GM23338 (cell line): ENCODE measurements at regions not wholly inside any gene's neighbourhood (a gene's known extent, or its start where the extent isn't known, plus 50 kb on each side); places are given as distances from the start of the nearest gene placed in this dataset.

Source experiments
- ATAC-seq: fragments of 200-7000 bp; cut with Tn5 transposase; 3 replicates; pipeline ENCODE4 v1.9.1; 2020
- DNase-seq: peaks from one replicate; pipeline ENCODE4 v3.0.0-alpha.2; 2015; ENCODE audit warnings: low spot score
- H2AFZ ChIP-seq: fragments of 200-600 bp; sonication (generic); 2 replicates; pipeline ENCODE4 v1.8.0; 2016; ENCODE audit warnings: antibody characterized with exemption, mild to moderate bottlenecking, moderate library complexity
- H3F3A ChIP-seq: fragments of 200-600 bp; sonication (generic); replicated peaks from 2 replicates; pipeline ENCODE4 v1.8.0; 2017; ENCODE audit warnings: antibody characterized with exemption, mixed run types, low read depth
- H3K27ac ChIP-seq: fragments of 200-600 bp; sonication (generic); 2 replicates; pipeline ENCODE4 v1.6.1; 2016; ENCODE audit warnings: low read depth
- H3K27me3 ChIP-seq: fragments of 200-600 bp; sonication (generic); 2 replicates; pipeline ENCODE4 v1.8.0; 2016; ENCODE audit warnings: mild to moderate bottlenecking, mixed run types, moderate library complexity; ENCODE audit not compliant: insufficient read depth
- H3K36me3 ChIP-seq: fragments of 200-600 bp; sonication (generic); 2 replicates; pipeline ENCODE4 v1.8.0; 2016; ENCODE audit warnings: mild to moderate bottlenecking; ENCODE audit not compliant: insufficient read depth
- H3K4me1 ChIP-seq: fragments of 200-600 bp; sonication (generic); 2 replicates; pipeline ENCODE4 v1.8.0; 2016; ENCODE audit warnings: mild to moderate bottlenecking, moderate library complexity; ENCODE audit not compliant: insufficient read depth
- H3K4me2 ChIP-seq: fragments of 200-600 bp; sonication (generic); 2 replicates; pipeline ENCODE4 v1.7.1; 2017; ENCODE audit warnings: mixed run types
- H3K4me3 ChIP-seq: fragments of 200-600 bp; sonication (generic); 2 replicates; pipeline ENCODE4 v1.6.1; 2016; ENCODE audit warnings: mixed run types
- H3K79me2 ChIP-seq: fragments of 200-600 bp; sonication (generic); replicated peaks from 2 replicates; pipeline ENCODE4 v1.8.0; 2017; ENCODE audit warnings: mild to moderate bottlenecking; ENCODE audit not compliant: insufficient read depth
- H3K9me2 ChIP-seq: fragments of 200-600 bp; sonication (generic); 2 replicates; pipeline ENCODE4 v1.8.0; 2017; ENCODE audit not compliant: insufficient read depth
- H4K20me1 ChIP-seq: fragments of 200-600 bp; sonication (generic); replicated peaks from 2 replicates; pipeline ENCODE4 v1.8.0; 2017; ENCODE audit warnings: mild to moderate bottlenecking; ENCODE audit not compliant: insufficient read depth
- H3K27ac Mint-ChIP-seq: 2 replicates; pipeline ENCODE4 v1.8.0; 2020; ENCODE audit warnings: inconsistent platforms, mild to moderate bottlenecking, moderate library complexity, mixed read lengths
- H3K27me3 Mint-ChIP-seq: 3 replicates; pipeline ENCODE4 v1.8.0; 2022; ENCODE audit warnings: low read depth, mild to moderate bottlenecking, moderate library complexity, mixed read lengths, inconsistent platforms; ENCODE audit not compliant: insufficient read depth, poor library complexity
- H3K36me3 Mint-ChIP-seq: 3 replicates; pipeline ENCODE4 v1.8.0; 2021; ENCODE audit warnings: low read depth, mild to moderate bottlenecking, inconsistent platforms, moderate library complexity, mixed read lengths
- H3K4me1 Mint-ChIP-seq: 3 replicates; pipeline ENCODE4 v1.8.0; 2020; ENCODE audit warnings: mild to moderate bottlenecking, inconsistent platforms, mixed read lengths
- H3K4me3 Mint-ChIP-seq: 3 replicates; pipeline ENCODE4 v1.8.0; 2021; ENCODE audit warnings: moderate library complexity, mild to moderate bottlenecking, inconsistent platforms, mixed read lengths
- H3K9me3 Mint-ChIP-seq: 3 replicates; pipeline ENCODE4 v1.8.0; 2020; ENCODE audit warnings: moderate library complexity, mild to moderate bottlenecking, inconsistent platforms, mixed read lengths
- CREB1 ChIP-seq: fragments of 250-450 bp; sonication (Bioruptor Pico); IDR thresholded peaks from 2 replicates; pipeline ENCODE4 v1.5.0; 2020; ENCODE audit warnings: low read depth, mild to moderate bottlenecking, moderate library complexity
- EZH2 ChIP-seq: fragments of 200-600 bp; sonication (generic); IDR thresholded peaks from one replicate; pipeline ENCODE4 v1.8.0; 2017; ENCODE audit warnings: antibody characterized with exemption, mild to moderate bottlenecking, low read depth; ENCODE audit not compliant: unreplicated experiment
- EZH2phosphoT487 ChIP-seq: fragments of 200-600 bp; sonication (generic); IDR thresholded peaks from one replicate; pipeline ENCODE4 v1.8.1; 2018; ENCODE audit warnings: antibody characterized with exemption; ENCODE audit not compliant: unreplicated experiment
- JUNB ChIP-seq: IDR thresholded peaks from one replicate; pipeline ENCODE4 v1.6.1; 2016; ENCODE audit warnings: antibody characterized with exemption; ENCODE audit not compliant: unreplicated experiment
- STAT1 ChIP-seq: IDR thresholded peaks from one replicate; pipeline ENCODE4 v1.6.1; 2016; ENCODE audit warnings: antibody characterized with exemption; ENCODE audit not compliant: unreplicated experiment
- ZNF114 ChIP-seq: fragments of 250-450 bp; sonication (Bioruptor Pico); IDR thresholded peaks from 2 replicates; pipeline ENCODE4 v1.5.0; 2020; ENCODE audit warnings: mild to moderate bottlenecking, moderate library complexity
- TF ChIP-seq, protein P1 (sequence below): fragments of 250-450 bp; sonication (Bioruptor Pico); IDR thresholded peaks from 2 replicates; pipeline ENCODE4 v1.5.0; 2020; ENCODE audit warnings: mild to moderate bottlenecking, moderate library complexity
- TF ChIP-seq, protein P2 (sequence below): IDR thresholded peaks from 2 replicates; pipeline ENCODE4 v1.6.1; 2016; ENCODE audit warnings: antibody characterized with exemption
- TF ChIP-seq, protein P3 (sequence below), 2 experiments: fragments of 200-600 bp in 1 of 2; sonication (generic) in 1 of 2; conservative IDR thresholded peaks; 2 replicates each; pipeline versions ENCODE4 v1.5.1 to v1.6.1; 2016 to 2017; ENCODE audit warnings: antibody characterized with exemption in 2 of 2, low read depth in 2 of 2, mild to moderate bottlenecking in 2 of 2, moderate library complexity in 1 of 2

DNA sequence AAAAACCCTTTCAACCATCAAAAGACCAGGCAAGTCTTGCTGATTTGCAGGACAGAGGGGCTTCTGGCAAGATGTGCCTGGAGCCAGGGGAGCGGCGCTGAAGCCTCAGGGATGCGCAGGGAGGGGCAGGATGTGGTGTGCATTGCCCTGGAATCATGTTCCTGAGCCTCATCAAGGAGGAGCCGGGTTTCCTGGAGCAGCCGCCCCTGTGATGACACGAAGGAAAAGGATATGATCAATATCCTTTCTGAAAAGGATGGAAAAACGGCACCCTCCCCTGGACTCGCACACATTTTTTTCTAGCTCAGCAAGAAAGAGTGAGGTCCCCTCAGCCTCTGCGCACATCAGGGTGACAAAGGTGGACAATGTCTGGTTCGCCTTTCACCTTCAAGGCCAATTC lies 173.1 kb upstream of the SSTR4 start (continued):
- TF ChIP-seq STAT1 = no peak
- TF ChIP-seq, protein P1, sequence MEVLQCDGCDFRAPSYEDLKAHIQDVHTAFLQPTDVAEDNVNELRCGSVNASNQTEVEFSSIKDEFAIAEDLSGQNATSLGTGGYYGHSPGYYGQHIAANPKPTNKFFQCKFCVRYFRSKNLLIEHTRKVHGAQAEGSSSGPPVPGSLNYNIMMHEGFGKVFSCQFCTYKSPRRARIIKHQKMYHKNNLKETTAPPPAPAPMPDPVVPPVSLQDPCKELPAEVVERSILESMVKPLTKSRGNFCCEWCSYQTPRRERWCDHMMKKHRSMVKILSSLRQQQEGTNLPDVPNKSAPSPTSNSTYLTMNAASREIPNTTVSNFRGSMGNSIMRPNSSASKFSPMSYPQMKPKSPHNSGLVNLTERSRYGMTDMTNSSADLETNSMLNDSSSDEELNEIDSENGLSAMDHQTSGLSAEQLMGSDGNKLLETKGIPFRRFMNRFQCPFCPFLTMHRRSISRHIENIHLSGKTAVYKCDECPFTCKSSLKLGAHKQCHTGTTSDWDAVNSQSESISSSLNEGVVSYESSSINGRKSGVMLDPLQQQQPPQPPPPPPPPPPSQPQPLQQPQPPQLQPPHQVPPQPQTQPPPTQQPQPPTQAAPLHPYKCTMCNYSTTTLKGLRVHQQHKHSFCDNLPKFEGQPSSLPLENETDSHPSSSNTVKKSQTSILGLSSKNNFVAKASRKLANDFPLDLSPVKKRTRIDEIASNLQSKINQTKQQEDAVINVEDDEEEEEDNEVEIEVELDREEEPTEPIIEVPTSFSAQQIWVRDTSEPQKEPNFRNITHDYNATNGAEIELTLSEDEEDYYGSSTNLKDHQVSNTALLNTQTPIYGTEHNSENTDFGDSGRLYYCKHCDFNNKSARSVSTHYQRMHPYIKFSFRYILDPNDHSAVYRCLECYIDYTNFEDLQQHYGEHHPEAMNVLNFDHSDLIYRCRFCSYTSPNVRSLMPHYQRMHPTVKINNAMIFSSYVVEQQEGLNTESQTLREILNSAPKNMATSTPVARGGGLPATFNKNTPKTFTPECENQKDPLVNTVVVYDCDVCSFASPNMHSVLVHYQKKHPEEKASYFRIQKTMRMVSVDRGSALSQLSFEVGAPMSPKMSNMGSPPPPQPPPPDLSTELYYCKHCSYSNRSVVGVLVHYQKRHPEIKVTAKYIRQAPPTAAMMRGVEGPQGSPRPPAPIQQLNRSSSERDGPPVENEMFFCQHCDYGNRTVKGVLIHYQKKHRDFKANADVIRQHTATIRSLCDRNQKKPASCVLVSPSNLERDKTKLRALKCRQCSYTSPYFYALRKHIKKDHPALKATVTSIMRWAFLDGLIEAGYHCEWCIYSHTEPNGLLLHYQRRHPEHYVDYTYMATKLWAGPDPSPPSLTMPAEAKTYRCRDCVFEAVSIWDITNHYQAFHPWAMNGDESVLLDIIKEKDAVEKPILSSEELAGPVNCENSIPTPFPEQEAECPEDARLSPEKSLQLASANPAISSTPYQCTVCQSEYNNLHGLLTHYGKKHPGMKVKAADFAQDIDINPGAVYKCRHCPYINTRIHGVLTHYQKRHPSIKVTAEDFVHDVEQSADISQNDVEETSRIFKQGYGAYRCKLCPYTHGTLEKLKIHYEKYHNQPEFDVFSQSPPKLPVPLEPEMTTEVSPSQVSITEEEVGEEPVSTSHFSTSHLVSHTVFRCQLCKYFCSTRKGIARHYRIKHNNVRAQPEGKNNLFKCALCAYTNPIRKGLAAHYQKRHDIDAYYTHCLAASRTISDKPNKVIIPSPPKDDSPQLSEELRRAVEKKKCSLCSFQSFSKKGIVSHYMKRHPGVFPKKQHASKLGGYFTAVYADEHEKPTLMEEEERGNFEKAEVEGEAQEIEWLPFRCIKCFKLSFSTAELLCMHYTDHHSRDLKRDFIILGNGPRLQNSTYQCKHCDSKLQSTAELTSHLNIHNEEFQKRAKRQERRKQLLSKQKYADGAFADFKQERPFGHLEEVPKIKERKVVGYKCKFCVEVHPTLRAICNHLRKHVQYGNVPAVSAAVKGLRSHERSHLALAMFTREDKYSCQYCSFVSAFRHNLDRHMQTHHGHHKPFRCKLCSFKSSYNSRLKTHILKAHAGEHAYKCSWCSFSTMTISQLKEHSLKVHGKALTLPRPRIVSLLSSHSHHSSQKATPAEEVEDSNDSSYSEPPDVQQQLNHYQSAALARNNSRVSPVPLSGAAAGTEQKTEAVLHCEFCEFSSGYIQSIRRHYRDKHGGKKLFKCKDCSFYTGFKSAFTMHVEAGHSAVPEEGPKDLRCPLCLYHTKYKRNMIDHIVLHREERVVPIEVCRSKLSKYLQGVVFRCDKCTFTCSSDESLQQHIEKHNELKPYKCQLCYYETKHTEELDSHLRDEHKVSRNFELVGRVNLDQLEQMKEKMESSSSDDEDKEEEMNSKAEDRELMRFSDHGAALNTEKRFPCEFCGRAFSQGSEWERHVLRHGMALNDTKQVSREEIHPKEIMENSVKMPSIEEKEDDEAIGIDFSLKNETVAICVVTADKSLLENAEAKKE = no peak
- TF ChIP-seq JUNB = no peak
- TF ChIP-seq, protein P2, sequence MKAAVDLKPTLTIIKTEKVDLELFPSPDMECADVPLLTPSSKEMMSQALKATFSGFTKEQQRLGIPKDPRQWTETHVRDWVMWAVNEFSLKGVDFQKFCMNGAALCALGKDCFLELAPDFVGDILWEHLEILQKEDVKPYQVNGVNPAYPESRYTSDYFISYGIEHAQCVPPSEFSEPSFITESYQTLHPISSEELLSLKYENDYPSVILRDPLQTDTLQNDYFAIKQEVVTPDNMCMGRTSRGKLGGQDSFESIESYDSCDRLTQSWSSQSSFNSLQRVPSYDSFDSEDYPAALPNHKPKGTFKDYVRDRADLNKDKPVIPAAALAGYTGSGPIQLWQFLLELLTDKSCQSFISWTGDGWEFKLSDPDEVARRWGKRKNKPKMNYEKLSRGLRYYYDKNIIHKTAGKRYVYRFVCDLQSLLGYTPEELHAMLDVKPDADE = no peak
- TF ChIP-seq EZH2 = no peak
- no peak for TF ChIP-seq ZNF114 (CRISPR knock-in tag)
- TF ChIP-seq EZH2phosphoT487 = no peak

DNA sequence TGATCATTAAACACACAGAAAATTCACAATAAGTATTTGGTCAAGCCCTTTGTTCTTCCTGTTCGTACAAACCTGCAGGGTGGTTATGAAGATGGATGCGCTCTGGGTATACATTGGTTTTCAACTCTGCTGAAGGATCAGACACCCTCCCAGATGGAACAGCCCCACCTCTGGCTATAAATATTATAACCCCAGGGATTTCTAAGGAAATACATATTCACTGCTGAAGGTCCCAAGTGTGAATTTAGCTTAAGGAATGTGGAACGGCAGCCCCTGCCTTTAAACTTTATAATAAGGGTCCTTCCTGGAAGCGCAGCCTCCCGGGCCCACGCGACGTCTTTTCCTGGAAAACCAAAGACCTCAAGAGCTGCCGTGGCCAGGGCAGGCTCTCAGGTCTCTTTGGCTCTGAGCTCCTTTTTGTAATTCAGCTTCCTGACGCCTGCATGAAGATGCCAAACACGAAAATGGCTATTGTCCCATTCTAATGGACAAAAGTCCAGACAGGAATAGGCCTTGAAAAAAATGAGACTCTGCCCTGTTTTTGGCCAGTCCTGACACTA lies 172.4 kb upstream of the SSTR4 start:
- H3K27ac ChIP-seq = no peak overlapping the region
- TF ChIP-seq CREB1 (CRISPR knock-in tag) = no peak
- TF ChIP-seq, protein P3, sequence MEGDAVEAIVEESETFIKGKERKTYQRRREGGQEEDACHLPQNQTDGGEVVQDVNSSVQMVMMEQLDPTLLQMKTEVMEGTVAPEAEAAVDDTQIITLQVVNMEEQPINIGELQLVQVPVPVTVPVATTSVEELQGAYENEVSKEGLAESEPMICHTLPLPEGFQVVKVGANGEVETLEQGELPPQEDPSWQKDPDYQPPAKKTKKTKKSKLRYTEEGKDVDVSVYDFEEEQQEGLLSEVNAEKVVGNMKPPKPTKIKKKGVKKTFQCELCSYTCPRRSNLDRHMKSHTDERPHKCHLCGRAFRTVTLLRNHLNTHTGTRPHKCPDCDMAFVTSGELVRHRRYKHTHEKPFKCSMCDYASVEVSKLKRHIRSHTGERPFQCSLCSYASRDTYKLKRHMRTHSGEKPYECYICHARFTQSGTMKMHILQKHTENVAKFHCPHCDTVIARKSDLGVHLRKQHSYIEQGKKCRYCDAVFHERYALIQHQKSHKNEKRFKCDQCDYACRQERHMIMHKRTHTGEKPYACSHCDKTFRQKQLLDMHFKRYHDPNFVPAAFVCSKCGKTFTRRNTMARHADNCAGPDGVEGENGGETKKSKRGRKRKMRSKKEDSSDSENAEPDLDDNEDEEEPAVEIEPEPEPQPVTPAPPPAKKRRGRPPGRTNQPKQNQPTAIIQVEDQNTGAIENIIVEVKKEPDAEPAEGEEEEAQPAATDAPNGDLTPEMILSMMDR (conservative IDR thresholded peaks at IDR 0.05; ENCODE audit: low read depth in 2 of 2) = peak in 1 of 2 experiments; percentile 24; a peak in 1 of 4 replicates
- no peaks in the 10 kb centered on the region for H3F3A ChIP-seq
- H3K9me3 Mint-ChIP-seq = no peaks in the 10 kb centered on the region
- H3K4me1 Mint-ChIP-seq = no peaks in the 10 kb centered on the region; the same call in 1 of the 3 replicates
- H3K27ac Mint-ChIP-seq = no peak overlapping the region
- H3K36me3 ChIP-seq = no peaks in the 10 kb centered on the region
- DNase-seq = peak; percentile 19
- no peaks in the 10 kb centered on the region for H3K4me1 ChIP-seq
- H3K4me3 ChIP-seq = no peak overlapping the region
- H3K9me2 ChIP-seq = no peaks in the 10 kb centered on the region
- peaks cover 2% of the 10 kb centered on the region for H3K27me3 Mint-ChIP-seq
- H4K20me1 ChIP-seq = no peaks in the 10 kb centered on the region
- H3K4me3 Mint-ChIP-seq = no peak overlapping the region
- no peaks in the 10 kb centered on the region for H3K79me2 ChIP-seq
- H3K4me2 ChIP-seq = no peak overlapping the region
- no peaks in the 10 kb centered on the region for H3K36me3 Mint-ChIP-seq
- H2AFZ ChIP-seq = no peak overlapping the region
- no peaks in the 10 kb centered on the region for H3K27me3 ChIP-seq
- ATAC-seq = no peak
